Thyroid gland (tissue), 4 donors: ENCODE measurements at regions not wholly inside any gene's neighbourhood (a gene's known extent, or its start where the extent isn't known, plus 50 kb on each side); places are given as distances from the start of the nearest gene placed in this dataset.

ENCODE experiments used
- POLR2A ChIP-seq, 2 donors: fragments of 450-650 bp; IDR thresholded peaks; one replicate each; pipeline ENCODE4 v1.6.1; 2017; ENCODE audit warnings: antibody characterized with exemption in 2 of 2, mild to moderate bottlenecking in 2 of 2, moderate library complexity in 1 of 2
- TF ChIP-seq, protein P1 (sequence below), 6 experiments: fragments of 200-600 bp in 3 of 6; fragments of 450-650 bp in 3 of 6; sonication (generic) in 3 of 6; IDR thresholded peaks; one replicate each; pipeline ENCODE4 v1.5.1; 2016 to 2019; ENCODE audit warnings: antibody characterized with exemption in 6 of 6, mild to moderate bottlenecking in 2 of 6, inconsistent platforms in 1 of 6, moderate library complexity in 1 of 6

GRCh38 chr21:22235866-22236590, 1237.8 kb downstream of the NCAM2 start:
- TF ChIP-seq, protein P1, sequence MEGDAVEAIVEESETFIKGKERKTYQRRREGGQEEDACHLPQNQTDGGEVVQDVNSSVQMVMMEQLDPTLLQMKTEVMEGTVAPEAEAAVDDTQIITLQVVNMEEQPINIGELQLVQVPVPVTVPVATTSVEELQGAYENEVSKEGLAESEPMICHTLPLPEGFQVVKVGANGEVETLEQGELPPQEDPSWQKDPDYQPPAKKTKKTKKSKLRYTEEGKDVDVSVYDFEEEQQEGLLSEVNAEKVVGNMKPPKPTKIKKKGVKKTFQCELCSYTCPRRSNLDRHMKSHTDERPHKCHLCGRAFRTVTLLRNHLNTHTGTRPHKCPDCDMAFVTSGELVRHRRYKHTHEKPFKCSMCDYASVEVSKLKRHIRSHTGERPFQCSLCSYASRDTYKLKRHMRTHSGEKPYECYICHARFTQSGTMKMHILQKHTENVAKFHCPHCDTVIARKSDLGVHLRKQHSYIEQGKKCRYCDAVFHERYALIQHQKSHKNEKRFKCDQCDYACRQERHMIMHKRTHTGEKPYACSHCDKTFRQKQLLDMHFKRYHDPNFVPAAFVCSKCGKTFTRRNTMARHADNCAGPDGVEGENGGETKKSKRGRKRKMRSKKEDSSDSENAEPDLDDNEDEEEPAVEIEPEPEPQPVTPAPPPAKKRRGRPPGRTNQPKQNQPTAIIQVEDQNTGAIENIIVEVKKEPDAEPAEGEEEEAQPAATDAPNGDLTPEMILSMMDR (IDR thresholded peaks at IDR 0.05) = no peak
- no peak for TF ChIP-seq POLR2A (IDR thresholded peaks at IDR 0.05)
